A549 (cell line): ENCODE measurements at regions not wholly inside any gene's neighbourhood (a gene's known extent, or its start where the extent isn't known, plus 50 kb on each side); places are given as distances from the start of the nearest gene placed in this dataset.

Source experiments
- BHLHE40 ChIP-seq: IDR thresholded peaks from 2 replicates; pipeline ENCODE4 v1.6.1; 2012; ENCODE audit warnings: low read depth, low read length, inconsistent platforms
- CEBPB ChIP-seq, 2 experiments: fragments of >200 bp in 1 of 2; sonication (Bioruptor Twin) in 1 of 2; formaldehyde crosslinking in 1 of 2; IDR thresholded peaks; 2 replicates each; pipeline ENCODE4 v1.6.1; 2012 to 2016
- CTCF ChIP-seq: fragments of >200 bp; sonication (Bioruptor Twin); formaldehyde crosslinking; IDR thresholded peaks from 3 replicates; pipeline ENCODE4 v1.5.1; 2016
- ESRRA ChIP-seq: fragments of 150-350 bp; IDR thresholded peaks from 2 replicates; pipeline ENCODE4 v1.6.1; 2014; ENCODE audit warnings: mild to moderate bottlenecking, low read length, borderline replicate concordance
- HEYL ChIP-seq: fragments of 250-450 bp; sonication (Bioruptor Pico); IDR thresholded peaks from 2 replicates; pipeline ENCODE4 v1.8.0; 2021; ENCODE audit warnings: mild to moderate bottlenecking, moderate library complexity
- HOXB13 ChIP-seq: fragments of 250-450 bp; sonication (Bioruptor Pico); IDR thresholded peaks from 2 replicates; pipeline ENCODE4 v1.5.0; 2020; ENCODE audit warnings: low read depth, mild to moderate bottlenecking, moderate library complexity
- POLR2A ChIP-seq: IDR thresholded peaks from 2 replicates; pipeline ENCODE4 v1.6.1; 2012; ENCODE audit warnings: mild to moderate bottlenecking, low read length
- REST ChIP-seq: fragments of 200-600 bp; sonication (generic); IDR thresholded peaks from 2 replicates; pipeline ENCODE4 v1.6.1; 2016; ENCODE audit warnings: antibody characterized with exemption, mild to moderate bottlenecking, moderate library complexity

- TF ChIP-seq CTCF = no peak
- TF ChIP-seq HEYL (CRISPR knock-in tag) = no peak
- no peak for TF ChIP-seq ESRRA
- TF ChIP-seq REST = no peak
- TF ChIP-seq POLR2A = no peak
- TF ChIP-seq HOXB13 = no peak
- TF ChIP-seq BHLHE40 = no peak
- TF ChIP-seq CEBPB (IDR thresholded peaks at IDR 0.05) = no peak
Measured at GRCh38 chr21:15301014-15301413, 236.2 kb upstream of the NRIP1 start.
